H9 (cell line): ENCODE measurements at regions not wholly inside any gene's neighbourhood (a gene's known extent, or its start where the extent isn't known, plus 50 kb on each side); places are given as distances from the start of the nearest gene placed in this dataset.

Experiments used
- DNase-seq: peaks from one replicate; pipeline ENCODE4 v3.0.0-alpha.2; 2017
- H2AFZ ChIP-seq: one replicate; pipeline ENCODE4 v1.6.1; 2013; ENCODE audit warnings: mild to moderate bottlenecking, low read length, control low read depth, moderate library complexity
- H2AK5ac ChIP-seq: 2 replicates; pipeline ENCODE4 v1.6.1; 2013; ENCODE audit warnings: low read length, control low read depth, mixed read lengths; ENCODE audit not compliant: insufficient read length
- H2BK120ac ChIP-seq: one replicate; pipeline ENCODE4 v1.6.1; 2013; ENCODE audit warnings: low read depth, mild to moderate bottlenecking, low read length, control low read depth, inconsistent platforms; ENCODE audit not compliant: poor library complexity, severe bottlenecking
- H2BK12ac ChIP-seq: 2 replicates; pipeline ENCODE4 v1.6.1; 2013; ENCODE audit warnings: low read length, control low read depth, mixed read lengths, low read depth; ENCODE audit not compliant: insufficient read length
- H2BK15ac ChIP-seq: 2 replicates; pipeline ENCODE4 v1.6.1; 2013; ENCODE audit warnings: low read depth, low read length, control low read depth
- H2BK20ac ChIP-seq: one replicate; pipeline ENCODE4 v1.6.1; 2013; ENCODE audit warnings: low read depth, mild to moderate bottlenecking, low read length, control low read depth, inconsistent platforms; ENCODE audit not compliant: poor library complexity, severe bottlenecking
- H2BK5ac ChIP-seq: 2 replicates; pipeline ENCODE4 v1.6.1; 2013; ENCODE audit warnings: low read length, control low read depth, mixed read lengths; ENCODE audit not compliant: insufficient read length
- H3K14ac ChIP-seq: 2 replicates; pipeline ENCODE4 v1.6.1; 2013; ENCODE audit warnings: low read length, control low read depth; ENCODE audit not compliant: insufficient read depth
- H3K18ac ChIP-seq: 2 replicates; pipeline ENCODE4 v1.6.1; 2013; ENCODE audit warnings: low read depth, mild to moderate bottlenecking, mixed read lengths, low read length, control low read depth; ENCODE audit not compliant: insufficient read length
- H3K23ac ChIP-seq: 2 replicates; pipeline ENCODE4 v1.6.1; 2013; ENCODE audit warnings: low read length, control low read depth, mixed read lengths, low read depth; ENCODE audit not compliant: insufficient read length
- H3K23me2 ChIP-seq: 2 replicates; pipeline ENCODE4 v1.6.1; 2013; ENCODE audit warnings: low read depth, mild to moderate bottlenecking, mixed read lengths, low read length, control low read depth; ENCODE audit not compliant: insufficient read length, poor library complexity, severe bottlenecking
- H3K27ac ChIP-seq: 2 replicates; pipeline ENCODE4 v1.5.1; 2013; ENCODE audit warnings: low read length, control low read depth, mixed read lengths, low read depth; ENCODE audit not compliant: insufficient read length
- H3K27me3 ChIP-seq: 2 replicates; pipeline ENCODE4 v1.6.1; 2013; ENCODE audit warnings: low read length, control low read depth, inconsistent platforms; ENCODE audit not compliant: insufficient read depth
- H3K4ac ChIP-seq: 2 replicates; pipeline ENCODE4 v1.6.1; 2013; ENCODE audit warnings: low read depth, mild to moderate bottlenecking, control low read depth, inconsistent platforms, low read length, moderate library complexity
- H3K4me1 ChIP-seq: 2 replicates; pipeline ENCODE4 v1.6.1; 2013; ENCODE audit warnings: low read length, control low read depth, inconsistent platforms; ENCODE audit not compliant: insufficient read depth
- H3K4me2 ChIP-seq: 2 replicates; pipeline ENCODE4 v1.6.1; 2013; ENCODE audit warnings: low read length, control low read depth, mixed read lengths; ENCODE audit not compliant: insufficient read length, insufficient read depth
- H3K56ac ChIP-seq: 2 replicates; pipeline ENCODE4 v1.6.1; 2013; ENCODE audit warnings: low read depth, mild to moderate bottlenecking, mixed read lengths, low read length, control low read depth; ENCODE audit not compliant: insufficient read length
- H3K79me1 ChIP-seq: 2 replicates; pipeline ENCODE4 v1.6.1; 2013; ENCODE audit warnings: low read depth, mild to moderate bottlenecking, moderate library complexity, low read length, control low read depth, inconsistent platforms; ENCODE audit not compliant: insufficient read depth, poor library complexity, severe bottlenecking
- H3K79me2 ChIP-seq: 2 replicates; pipeline ENCODE4 v1.6.1; 2013; ENCODE audit warnings: low read length, control low read depth, inconsistent platforms; ENCODE audit not compliant: insufficient read depth
- H3K9ac ChIP-seq: 2 replicates; pipeline ENCODE4 v1.6.1; 2013; ENCODE audit warnings: low read length, control low read depth, mixed read lengths; ENCODE audit not compliant: insufficient read length; ENCODE audit errors: extremely low read depth
- H3K9me3 ChIP-seq: one replicate; pipeline ENCODE4 v1.6.1; 2013; ENCODE audit warnings: low read depth, low read length, inconsistent platforms; ENCODE audit not compliant: control insufficient read depth
- H3T11ph ChIP-seq: one replicate; pipeline ENCODE4 v1.6.1; 2013; ENCODE audit warnings: mild to moderate bottlenecking, low read length, control low read depth, inconsistent platforms
- H4K20me1 ChIP-seq: one replicate; pipeline ENCODE4 v1.6.1; 2013; ENCODE audit not compliant: control insufficient read depth, insufficient read length, insufficient read depth
- H4K5ac ChIP-seq: 2 replicates; pipeline ENCODE4 v1.6.1; 2013; ENCODE audit warnings: low read depth, mild to moderate bottlenecking, mixed read lengths, low read length, control low read depth; ENCODE audit not compliant: insufficient read length
- H4K8ac ChIP-seq: replicated peaks from 2 replicates; pipeline ENCODE4 v1.6.1; 2013; ENCODE audit warnings: low read length, control low read depth, mixed read lengths, low read depth; ENCODE audit not compliant: insufficient read length
- H4K91ac ChIP-seq: 2 replicates; pipeline ENCODE4 v1.6.1; 2013; ENCODE audit warnings: low read depth, mild to moderate bottlenecking, moderate library complexity, mixed read lengths, low read length, control low read depth; ENCODE audit not compliant: insufficient read length
- H3K27ac Mint-ChIP-seq, 3 experiments: 2 replicates in 2 of 3; 3 replicates in 1 of 3; pipeline ENCODE4 v1.8.0; 2020 to 2021; ENCODE audit warnings: mixed read lengths in 3 of 3, mild to moderate bottlenecking in 1 of 3, moderate library complexity in 1 of 3
- H3K27me3 Mint-ChIP-seq: 2 replicates; pipeline ENCODE4 v1.8.0; 2021; ENCODE audit warnings: low read depth, mild to moderate bottlenecking, moderate library complexity, mixed read lengths
- H3K36me3 Mint-ChIP-seq, 3 experiments: 2 replicates in 2 of 3; 3 replicates in 1 of 3; pipeline ENCODE4 v1.8.0; 2020 to 2021; ENCODE audit warnings: low read depth in 3 of 3, mixed read lengths in 3 of 3; ENCODE audit not compliant: insufficient read depth in 1 of 3
- H3K4me1 Mint-ChIP-seq, 2 experiments: 2 replicates each; pipeline ENCODE4 v1.8.0; 2020; ENCODE audit warnings: mixed read lengths in 2 of 2
- H3K4me3 Mint-ChIP-seq, 2 experiments: 2 replicates in 1 of 2; 3 replicates in 1 of 2; pipeline ENCODE4 v1.8.0; 2020 to 2021; ENCODE audit warnings: mild to moderate bottlenecking in 2 of 2, mixed read lengths in 2 of 2, moderate library complexity in 1 of 2
- H3K9me3 Mint-ChIP-seq, 2 experiments: 2 replicates in 1 of 2; 3 replicates in 1 of 2; pipeline ENCODE4 v1.8.0; 2020; ENCODE audit warnings: mild to moderate bottlenecking in 2 of 2, mixed read lengths in 2 of 2, moderate library complexity in 1 of 2
- CTCF ChIP-seq: fragments of 200-600 bp; sonication (generic); conservative IDR thresholded peaks from 3 replicates; pipeline ENCODE4 v1.8.0; 2021; ENCODE audit warnings: antibody characterized with exemption, mild to moderate bottlenecking
- WGBS: extraction: QIAGEN DNeasy Blood & Tissue Kit; methylation state at CpG from one replicate; pipeline ENCODE4 v1.1.7; 2013; ENCODE audit warnings: missing lambda C conversion rate, low lambda C conversion rate, mixed read lengths; ENCODE audit not compliant: insufficient read length; ENCODE audit errors: extremely low coverage; 5-methylcytosine and 5-hydroxymethylcytosine counted together

- no peak overlapping the region for H3K56ac ChIP-seq
- no peak overlapping the region for H3K27ac ChIP-seq
- no peaks in the 10 kb centered on the region for H3K79me2 ChIP-seq
- H4K5ac ChIP-seq: no peak overlapping the region
- no peaks in the 10 kb centered on the region for H3K27me3 Mint-ChIP-seq
- H2BK12ac ChIP-seq: no peak overlapping the region
- H3K4ac ChIP-seq: no peak overlapping the region
- H4K20me1 ChIP-seq: no peaks in the 10 kb centered on the region
- H3K79me1 ChIP-seq: no peaks in the 10 kb centered on the region
- H3K9me3 ChIP-seq: no peaks in the 10 kb centered on the region
- H3K23me2 ChIP-seq: no peaks in the 10 kb centered on the region
- H3T11ph ChIP-seq: no peak overlapping the region
- peak; percentile 70 for TF ChIP-seq CTCF
- no peaks in the 10 kb centered on the region for H3K9me3 Mint-ChIP-seq
- H3K4me3 Mint-ChIP-seq: no peak overlapping the region
- H3K4me2 ChIP-seq: no peak overlapping the region
- H3K27ac Mint-ChIP-seq: no peak overlapping the region
- H3K36me3 Mint-ChIP-seq: no peaks in the 10 kb centered on the region
- no peak overlapping the region for H4K8ac ChIP-seq
- no peak for DNase-seq
- H2BK5ac ChIP-seq: no peak overlapping the region
- H3K27me3 ChIP-seq: no peaks in the 10 kb centered on the region
- H3K18ac ChIP-seq: no peak overlapping the region
- no peak overlapping the region for H2BK20ac ChIP-seq
- H2BK15ac ChIP-seq: no peak overlapping the region
- no peak overlapping the region for H2AFZ ChIP-seq
- H3K14ac ChIP-seq: no peak overlapping the region
- H3K23ac ChIP-seq: no peak overlapping the region
- H3K4me1 Mint-ChIP-seq: no peaks in the 10 kb centered on the region
- no CpG with 5 or more reads among the region's 4 CpGs for WGBS
- H3K9ac ChIP-seq: no peak overlapping the region
- no peak overlapping the region for H2BK120ac ChIP-seq
- H2AK5ac ChIP-seq: no peak overlapping the region
- H4K91ac ChIP-seq: no peak overlapping the region
- no peaks in the 10 kb centered on the region for H3K4me1 ChIP-seq
These were observed 759.4 kb downstream of the CBLN2 start for GRCh38 chr18:71784777-71785176.
